ENCODE measurements at regions not wholly inside any gene's neighbourhood (a gene's known extent, or its start where the extent isn't known, plus 50 kb on each side); places are given as distances from the start of the nearest gene placed in this dataset.

DNA sequence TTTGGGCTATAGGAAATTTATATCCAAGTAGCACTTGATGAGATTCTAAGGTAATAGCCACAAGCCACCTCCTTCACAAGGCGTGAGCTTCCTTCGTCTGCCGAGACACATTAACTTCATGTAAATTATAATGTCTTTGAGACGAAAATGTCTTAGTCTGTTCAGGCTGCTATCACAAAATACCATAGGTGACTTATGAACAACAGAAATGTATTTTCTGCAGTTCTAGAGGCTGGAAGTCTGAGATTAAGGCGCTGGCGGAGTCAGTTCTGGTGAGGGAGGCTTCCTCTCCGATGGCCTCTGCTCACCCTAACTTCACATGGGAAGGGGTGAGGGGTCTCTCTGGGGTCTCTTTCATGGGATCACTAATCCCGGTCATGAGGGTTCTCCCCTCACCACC is 133.0 kb downstream of the ETS2 start:
- Histone ChIP-seq H3K79me1 (ENCODE audit: low read depth, low read length) (no peaks in the 10 kb centered on the region), H2AFZ (ENCODE audit: low read length) (no peak overlapping the region), H3K27ac (replicated peaks; ENCODE audit: low read length) (no peak overlapping the region), H3K9me3 (replicated peaks in 1 of 2; ENCODE audit: control insufficient read depth in 2 of 2, insufficient read depth in 1 of 2, low read depth in 1 of 2, low read length in 2 of 2) (peaks cover 6 to 7% of the 10 kb centered on the region in 2 donors), H2BK120ac (ENCODE audit: low read depth, low read length) (no peak overlapping the region), H2BK5ac (ENCODE audit: low read length) (no peak overlapping the region), H3K14ac (ENCODE audit: low read length) (no peak overlapping the region), H3K4me3 (ENCODE audit: low read length in 2 of 2) (no peak overlapping the region), H3K4me2 (ENCODE audit: insufficient read depth, low read length, poor library complexity, severe bottlenecking) (no peak overlapping the region), H3K4ac (ENCODE audit: low read length) (no peak overlapping the region), H2BK15ac (ENCODE audit: low read length) (no peak overlapping the region), H3K9ac (ENCODE audit: low read depth, low read length, poor library complexity) (no peak overlapping the region), H3K18ac (ENCODE audit: low read length) (no peak overlapping the region), H3K27me3 (ENCODE audit: control insufficient read depth in 3 of 3, insufficient read depth in 3 of 3, low read depth in 1 of 3, low read length in 3 of 3) (no peaks in the 10 kb centered on the region), H4K8ac (ENCODE audit: low read depth, low read length) (no peak overlapping the region), H4K91ac (ENCODE audit: low read depth, low read length, poor library complexity) (no peak overlapping the region), H3K36me3 (replicated peaks in 1 of 2; ENCODE audit: control insufficient read depth in 2 of 2, insufficient read depth in 2 of 2, low read length in 2 of 2) (no peaks in the 10 kb centered on the region), H2BK12ac (ENCODE audit: low read length) (no peak overlapping the region), H3K23ac (ENCODE audit: low read depth, low read length, poor library complexity) (no peak overlapping the region), H2AK5ac (ENCODE audit: low read depth, low read length) (no peak overlapping the region), H3K4me1 (ENCODE audit: control insufficient read depth in 2 of 2, insufficient read depth in 1 of 2, low read depth in 1 of 2, low read length in 2 of 2) (peaks cover 7 to 9% of the 10 kb centered on the region in 2 donors)
- WGBS, 2 donors (ENCODE audit: extremely low coverage in 2 of 2, insufficient read length in 2 of 2, insufficient replicate concordance in 1 of 2) = no CpG with 5 or more reads among the region's 8 CpGs
- DNase-seq (ENCODE audit: low spot score) = no peak

DNA sequence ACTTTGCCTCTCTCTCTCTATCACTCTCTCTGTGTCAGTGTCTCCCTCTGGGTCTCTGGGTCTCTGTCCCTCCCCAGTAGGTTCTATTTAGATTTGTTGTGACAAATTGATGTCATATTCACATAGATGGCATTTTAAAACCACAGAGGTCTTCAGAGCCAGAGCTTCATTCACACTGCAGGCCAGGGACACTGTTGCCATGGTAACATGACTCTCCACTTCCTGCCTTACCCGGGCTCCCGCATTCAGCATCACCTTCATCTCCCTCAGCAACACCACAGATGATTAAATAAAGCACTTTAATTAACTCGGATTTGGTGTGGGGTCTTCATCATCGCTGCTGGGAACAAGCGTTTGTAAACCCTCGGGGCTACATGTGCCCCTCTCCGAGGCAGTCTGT is 132.6 kb downstream of the ETS2 start:
- Histone ChIP-seq H2BK5ac (ENCODE audit: low read length) (no peak overlapping the region), H2AFZ (ENCODE audit: low read length) (no peak overlapping the region), H2BK120ac (ENCODE audit: low read depth, low read length) (no peak overlapping the region), H3K4ac (ENCODE audit: low read length) (no peak overlapping the region), H2AK5ac (ENCODE audit: low read depth, low read length) (no peak overlapping the region), H3K23ac (ENCODE audit: low read depth, low read length, poor library complexity) (no peak overlapping the region), H3K27me3 (ENCODE audit: control insufficient read depth in 3 of 3, insufficient read depth in 3 of 3, low read depth in 1 of 3, low read length in 3 of 3) (no peaks in the 10 kb centered on the region), H3K18ac (ENCODE audit: low read length) (no peak overlapping the region), H3K9ac (ENCODE audit: low read depth, low read length, poor library complexity) (no peak overlapping the region), H3K14ac (ENCODE audit: low read length) (no peak overlapping the region), H2BK15ac (ENCODE audit: low read length) (no peak overlapping the region), H3K4me3 (ENCODE audit: low read length in 2 of 2) (no peak overlapping the region), H3K4me2 (ENCODE audit: insufficient read depth, low read length, poor library complexity, severe bottlenecking) (no peak overlapping the region), H3K79me1 (ENCODE audit: low read depth, low read length) (no peaks in the 10 kb centered on the region), H4K8ac (ENCODE audit: low read depth, low read length) (no peak overlapping the region), H3K9me3 (replicated peaks in 1 of 2; ENCODE audit: control insufficient read depth in 2 of 2, insufficient read depth in 1 of 2, low read depth in 1 of 2, low read length in 2 of 2) (peaks cover 7% of the 10 kb centered on the region in 2 donors), H3K27ac (replicated peaks; ENCODE audit: low read length) (no peak overlapping the region), H2BK12ac (ENCODE audit: low read length) (no peak overlapping the region), H3K4me1 (ENCODE audit: control insufficient read depth in 2 of 2, insufficient read depth in 1 of 2, low read depth in 1 of 2, low read length in 2 of 2) (peaks cover 7 to 9% of the 10 kb centered on the region in 2 donors), H3K36me3 (replicated peaks in 1 of 2; ENCODE audit: control insufficient read depth in 2 of 2, insufficient read depth in 2 of 2, low read length in 2 of 2) (no peaks in the 10 kb centered on the region), H4K91ac (ENCODE audit: low read depth, low read length, poor library complexity) (no peak overlapping the region)
- no CpG with 5 or more reads among the region's 7 CpGs for WGBS, 2 donors (ENCODE audit: extremely low coverage in 2 of 2, insufficient read length in 2 of 2, insufficient replicate concordance in 1 of 2)
- peak; percentile 23 for DNase-seq (ENCODE audit: low spot score)

DNA sequence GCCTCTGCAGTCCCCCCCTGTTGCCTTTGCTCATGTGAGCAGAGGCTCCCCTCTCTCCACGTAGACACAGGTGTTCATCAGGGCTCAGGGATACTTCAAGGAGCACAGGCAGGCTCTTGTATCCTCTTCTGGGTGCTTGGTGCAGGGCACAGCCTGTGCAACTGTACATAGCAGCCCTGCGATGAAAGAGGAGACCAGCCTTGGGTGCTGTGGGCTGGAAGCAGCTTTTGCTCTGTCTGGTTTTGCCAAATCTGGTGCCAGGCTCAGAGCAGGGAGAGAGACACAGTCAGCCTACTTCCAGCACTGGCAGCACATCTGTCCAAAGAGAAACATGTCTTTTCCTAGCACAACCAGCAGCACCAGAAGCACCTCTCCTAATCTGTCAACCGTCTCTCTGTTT is 132.1 kb downstream of the ETS2 start:
- H3K27ac ChIP-seq (replicated peaks; ENCODE audit: low read length) = no peak overlapping the region

DNA sequence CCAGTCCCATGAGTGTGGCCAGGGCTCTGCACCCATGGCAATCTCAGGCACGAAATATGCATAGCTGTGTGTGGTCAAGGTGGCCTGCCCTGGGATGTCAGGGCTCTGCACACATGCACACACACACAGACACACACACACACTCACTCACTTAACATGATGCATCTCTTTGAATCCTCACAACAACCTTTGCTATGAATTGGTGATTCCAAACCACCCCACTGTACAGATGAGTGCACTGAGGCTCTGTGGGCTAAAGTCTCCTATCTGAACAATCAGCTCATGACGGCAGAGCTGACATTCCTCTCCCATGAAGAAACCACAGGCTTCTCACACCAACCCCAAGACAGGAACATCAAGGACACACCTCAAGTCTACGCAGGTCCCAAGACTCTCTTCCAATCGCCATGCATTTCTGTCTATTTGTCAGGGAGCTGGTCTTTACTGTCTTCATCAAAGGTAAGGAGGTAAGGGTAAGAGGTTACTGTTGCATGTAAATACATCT is 131.6 kb downstream of the ETS2 start:
- no peak overlapping the region for H3K23ac ChIP-seq (ENCODE audit: low read depth, low read length, poor library complexity)
- no peak overlapping the region for H2BK12ac ChIP-seq (ENCODE audit: low read length)
- no peaks in the 10 kb centered on the region for H3K79me1 ChIP-seq (ENCODE audit: low read depth, low read length)
- H2BK120ac ChIP-seq (ENCODE audit: low read depth, low read length) = no peak overlapping the region
- H2BK5ac ChIP-seq (ENCODE audit: low read length) = no peak overlapping the region
- no peak overlapping the region for H3K4me2 ChIP-seq (ENCODE audit: insufficient read depth, low read length, poor library complexity, severe bottlenecking)
- H3K9me3 ChIP-seq (replicated peaks in 1 of 2; ENCODE audit: control insufficient read depth in 2 of 2, insufficient read depth in 1 of 2, low read depth in 1 of 2, low read length in 2 of 2) = peaks cover 0 to 7% of the 10 kb centered on the region in 2 donors
- H3K27me3 ChIP-seq (ENCODE audit: control insufficient read depth in 3 of 3, insufficient read depth in 3 of 3, low read depth in 1 of 3, low read length in 3 of 3) = no peaks in the 10 kb centered on the region
- H2AFZ ChIP-seq (ENCODE audit: low read length) = no peak overlapping the region
- no peak overlapping the region for H4K91ac ChIP-seq (ENCODE audit: low read depth, low read length, poor library complexity)
- H3K4ac ChIP-seq (ENCODE audit: low read length) = no peak overlapping the region
- no peak overlapping the region for H4K8ac ChIP-seq (ENCODE audit: low read depth, low read length)
- no peak overlapping the region for H3K4me3 ChIP-seq (ENCODE audit: low read length in 2 of 2)
- peak overlapping the region; percentile 72 for H2AK5ac ChIP-seq (ENCODE audit: low read depth, low read length)
- no CpG with 5 or more reads among the region's 4 CpGs for WGBS, 2 donors (ENCODE audit: extremely low coverage in 2 of 2, insufficient read length in 2 of 2, insufficient replicate concordance in 1 of 2)
- no peak overlapping the region for H3K18ac ChIP-seq (ENCODE audit: low read length)
- H3K4me1 ChIP-seq (ENCODE audit: control insufficient read depth in 2 of 2, insufficient read depth in 1 of 2, low read depth in 1 of 2, low read length in 2 of 2) = peaks cover 7 to 9% of the 10 kb centered on the region in 2 donors
- DNase-seq (ENCODE audit: low spot score) = no peak
- H3K14ac ChIP-seq (ENCODE audit: low read length) = no peak overlapping the region
- H2BK15ac ChIP-seq (ENCODE audit: low read length) = peak overlapping the region; percentile 41
- H3K9ac ChIP-seq (ENCODE audit: low read depth, low read length, poor library complexity) = peak overlapping the region; percentile 13
- no peak overlapping the region for H3K27ac ChIP-seq (replicated peaks; ENCODE audit: low read length)
- no peaks in the 10 kb centered on the region for H3K36me3 ChIP-seq (replicated peaks in 1 of 2; ENCODE audit: control insufficient read depth in 2 of 2, insufficient read depth in 2 of 2, low read length in 2 of 2)

More for the DNA sequence above, 132.1 kb downstream of the ETS2 start:
- H2AFZ ChIP-seq (ENCODE audit: low read length) = no peak overlapping the region
- H4K91ac ChIP-seq (ENCODE audit: low read depth, low read length, poor library complexity) = no peak overlapping the region
- WGBS, 2 donors (ENCODE audit: extremely low coverage in 2 of 2, insufficient read length in 2 of 2, insufficient replicate concordance in 1 of 2) = no CpG with 5 or more reads among the region's 3 CpGs
- no peak overlapping the region for H3K14ac ChIP-seq (ENCODE audit: low read length)
- H2BK120ac ChIP-seq (ENCODE audit: low read depth, low read length) = no peak overlapping the region
- no peak for DNase-seq (ENCODE audit: low spot score)
- H4K8ac ChIP-seq (ENCODE audit: low read depth, low read length) = no peak overlapping the region
- no peaks in the 10 kb centered on the region for H3K27me3 ChIP-seq (ENCODE audit: control insufficient read depth in 3 of 3, insufficient read depth in 3 of 3, low read depth in 1 of 3, low read length in 3 of 3)
- H3K4me2 ChIP-seq (ENCODE audit: insufficient read depth, low read length, poor library complexity, severe bottlenecking) = no peak overlapping the region
- no peak overlapping the region for H2BK5ac ChIP-seq (ENCODE audit: low read length)
- H3K36me3 ChIP-seq (replicated peaks in 1 of 2; ENCODE audit: control insufficient read depth in 2 of 2, insufficient read depth in 2 of 2, low read length in 2 of 2) = no peaks in the 10 kb centered on the region
- H2BK12ac ChIP-seq (ENCODE audit: low read length) = peak overlapping the region; percentile 27
- H3K23ac ChIP-seq (ENCODE audit: low read depth, low read length, poor library complexity) = no peak overlapping the region
- peaks cover 7 to 9% of the 10 kb centered on the region in 2 donors for H3K4me1 ChIP-seq (ENCODE audit: control insufficient read depth in 2 of 2, insufficient read depth in 1 of 2, low read depth in 1 of 2, low read length in 2 of 2)
- no peak overlapping the region for H3K4me3 ChIP-seq (ENCODE audit: low read length in 2 of 2)
- H3K9me3 ChIP-seq (replicated peaks in 1 of 2; ENCODE audit: control insufficient read depth in 2 of 2, insufficient read depth in 1 of 2, low read depth in 1 of 2, low read length in 2 of 2) = peaks cover 4 to 7% of the 10 kb centered on the region in 2 donors
- H3K4ac ChIP-seq (ENCODE audit: low read length) = no peak overlapping the region
- peak overlapping the region; percentile 35 for H2AK5ac ChIP-seq (ENCODE audit: low read depth, low read length)
- peak overlapping the region; percentile 57 for H3K18ac ChIP-seq (ENCODE audit: low read length)
- peak overlapping the region; percentile 32 for H2BK15ac ChIP-seq (ENCODE audit: low read length)
- no peaks in the 10 kb centered on the region for H3K79me1 ChIP-seq (ENCODE audit: low read depth, low read length)
- H3K9ac ChIP-seq (ENCODE audit: low read depth, low read length, poor library complexity) = peak overlapping the region; percentile 63
